Panc1 (cell line): ENCODE measurements at regions not wholly inside any gene's neighbourhood (a gene's known extent, or its start where the extent isn't known, plus 50 kb on each side); places are given as distances from the start of the nearest gene placed in this dataset.

Experiments used
- ATAC-seq: fragments of 200-7000 bp; cut with Tn5 transposase; 2 replicates; pipeline ENCODE4 v1.9.1; 2020; ENCODE audit warnings: mild to moderate bottlenecking, moderate library complexity
- BruUV-seq: library from RNA; stranded (reverse); fragments of 400-500 nt; replicated peaks from 2 replicates; lab custom pipeline; 2021; lab: Mats Ljungman, UMichigan
- CTCF ChIA-PET: fragments of 300-600 bp; sonication (Branson Sonifier 250); formaldehyde crosslinking; loops from one replicate; lab custom pipeline; 2022; ENCODE audit warnings: antibody characterized with exemption; lab: Charles Lee
- POLR2A ChIA-PET: fragments of 300-600 bp; sonication (Branson Sonifier 250); formaldehyde crosslinking; loops from one replicate; lab custom pipeline; 2022; ENCODE audit warnings: antibody characterized with exemption; lab: Charles Lee
- DNase-seq: peaks from one replicate; pipeline ENCODE4 v3.0.0-alpha.2; 2010; ENCODE audit warnings: low read depth, low spot score
- H3K27ac ChIP-seq: 2 replicates; pipeline ENCODE4 v1.5.1; 2011; ENCODE audit warnings: mild to moderate bottlenecking, low read length, inconsistent platforms
- H3K27me3 ChIP-seq: fragments of 200-500 bp; sonication (Bioruptor generic); 2 replicates; pipeline ENCODE4 v1.6.0; 2014; ENCODE audit warnings: low read length, inconsistent platforms; ENCODE audit not compliant: control insufficient read depth, insufficient read depth
- H3K36me3 ChIP-seq: fragments of 200-500 bp; sonication (Bioruptor generic); 2 replicates; pipeline ENCODE4 v1.5.1; 2014; ENCODE audit warnings: inconsistent platforms, mild to moderate bottlenecking, low read length, moderate library complexity; ENCODE audit not compliant: control insufficient read depth, insufficient read depth
- H3K4me1 ChIP-seq: 2 replicates; pipeline ENCODE4 v1.5.1; 2011; ENCODE audit warnings: inconsistent platforms, mild to moderate bottlenecking, low read length, moderate library complexity; ENCODE audit not compliant: control insufficient read depth, insufficient read depth
- H3K4me3 ChIP-seq, 2 experiments: 2 replicates each; pipeline ENCODE4 v1.5.1; 2011 to 2012; ENCODE audit warnings: low read depth in 2 of 2, low read length in 2 of 2, mild to moderate bottlenecking in 2 of 2, inconsistent platforms in 1 of 2, moderate library complexity in 1 of 2
- H3K9me3 ChIP-seq: fragments of 200-500 bp; sonication (Bioruptor generic); 2 replicates; pipeline ENCODE4 v1.5.1; 2014; ENCODE audit warnings: low read depth, mild to moderate bottlenecking, inconsistent platforms, low read length, moderate library complexity; ENCODE audit not compliant: control insufficient read depth, insufficient read depth
- POLR2AphosphoS5 ChIP-seq: IDR thresholded peaks from 2 replicates; pipeline ENCODE4 v1.6.1; 2012; ENCODE audit warnings: mild to moderate bottlenecking, low read depth, low read length, moderate library complexity
- REST ChIP-seq, 2 experiments: IDR thresholded peaks; 2 replicates each; pipeline ENCODE4 v1.6.1; 2011 to 2012; ENCODE audit warnings: low read depth in 2 of 2, control low read depth in 1 of 2, low read length in 1 of 2, mild to moderate bottlenecking in 1 of 2, moderate library complexity in 1 of 2; ENCODE audit not compliant: insufficient read depth in 1 of 2
- SIN3A ChIP-seq: IDR thresholded peaks from 2 replicates; pipeline ENCODE4 v1.6.1; 2012; ENCODE audit warnings: low read depth, mild to moderate bottlenecking, low read length, moderate library complexity, borderline replicate concordance; ENCODE audit not compliant: insufficient read depth
- TCF7L2 ChIP-seq: IDR thresholded peaks from 2 replicates; pipeline ENCODE4 v1.6.1; 2011; ENCODE audit warnings: mild to moderate bottlenecking, low read depth, low read length, inconsistent platforms
- in situ Hi-C: cut with HindIII; loops from 2 replicates; pipeline ENCODE4 v1.10.0; 2016; ENCODE audit warnings: low sequenced_read_pairs, low pct_unique_long_range_greater_than_20kb
- intact Hi-C: fragments of 100-400 bp; cut with micrococcal nuclease; formaldehyde crosslinking; loops from one replicate; pipeline ENCODE4 v1.10.0; 2022; ENCODE audit not compliant: unreplicated experiment
- TF ChIP-seq, protein P1 (sequence below): fragments of 450-650 bp; IDR thresholded peaks from 2 replicates; pipeline ENCODE4 v1.5.1; 2017; ENCODE audit warnings: mild to moderate bottlenecking

DNA sequence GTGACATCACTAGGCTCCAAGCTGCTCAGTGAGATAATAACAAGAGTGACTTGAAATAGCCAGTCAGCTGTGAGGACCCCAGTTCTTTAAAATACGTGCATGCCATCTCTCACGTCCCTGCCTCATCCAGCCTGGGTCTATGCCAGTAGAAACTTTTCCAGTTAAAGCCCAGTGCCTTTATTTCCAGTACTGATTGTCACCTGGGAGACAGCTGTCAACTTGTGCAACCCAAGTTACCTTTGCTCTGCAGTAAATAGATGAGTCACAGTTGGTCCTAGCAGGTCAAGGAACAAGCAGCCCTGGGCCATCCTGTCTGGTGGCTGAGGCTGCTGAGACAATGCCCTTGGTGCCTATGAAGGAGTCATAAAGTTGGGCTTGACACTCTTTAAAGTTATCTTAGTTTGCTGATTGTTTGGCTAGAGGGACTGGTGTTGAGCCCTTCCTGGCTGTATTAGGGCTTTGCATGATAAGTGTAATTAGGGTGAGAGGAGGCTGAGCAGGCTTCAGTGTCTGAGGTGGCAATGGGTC, 228.7 kb downstream of the LACC1 start:
- peak; percentile 84 for ATAC-seq
- ChIA-PET POLR2A (no interaction called here), CTCF (no interaction called here)
- DNase-seq, result no peak
- intact Hi-C loops (no loop called here), in situ Hi-C loops (no loop called here)
- Histone ChIP-seq H3K27me3 (no peaks in the 10 kb centered on the region), H3K4me1 (no peaks in the 10 kb centered on the region), H3K9me3 (no peaks in the 10 kb centered on the region), H3K36me3 (no peaks in the 10 kb centered on the region), H3K27ac (no peak overlapping the region), H3K4me3 (no peak overlapping the region)
- no TSS peak for BruUV-seq
- TF ChIP-seq, protein P1, sequence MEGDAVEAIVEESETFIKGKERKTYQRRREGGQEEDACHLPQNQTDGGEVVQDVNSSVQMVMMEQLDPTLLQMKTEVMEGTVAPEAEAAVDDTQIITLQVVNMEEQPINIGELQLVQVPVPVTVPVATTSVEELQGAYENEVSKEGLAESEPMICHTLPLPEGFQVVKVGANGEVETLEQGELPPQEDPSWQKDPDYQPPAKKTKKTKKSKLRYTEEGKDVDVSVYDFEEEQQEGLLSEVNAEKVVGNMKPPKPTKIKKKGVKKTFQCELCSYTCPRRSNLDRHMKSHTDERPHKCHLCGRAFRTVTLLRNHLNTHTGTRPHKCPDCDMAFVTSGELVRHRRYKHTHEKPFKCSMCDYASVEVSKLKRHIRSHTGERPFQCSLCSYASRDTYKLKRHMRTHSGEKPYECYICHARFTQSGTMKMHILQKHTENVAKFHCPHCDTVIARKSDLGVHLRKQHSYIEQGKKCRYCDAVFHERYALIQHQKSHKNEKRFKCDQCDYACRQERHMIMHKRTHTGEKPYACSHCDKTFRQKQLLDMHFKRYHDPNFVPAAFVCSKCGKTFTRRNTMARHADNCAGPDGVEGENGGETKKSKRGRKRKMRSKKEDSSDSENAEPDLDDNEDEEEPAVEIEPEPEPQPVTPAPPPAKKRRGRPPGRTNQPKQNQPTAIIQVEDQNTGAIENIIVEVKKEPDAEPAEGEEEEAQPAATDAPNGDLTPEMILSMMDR, result no peak
- TF ChIP-seq REST (IDR thresholded peaks at IDR 0.05; ENCODE audit: insufficient read depth in 1 of 2, low read depth in 2 of 2, low read length in 1 of 2) (no peak), POLR2AphosphoS5 (no peak), SIN3A (no peak), TCF7L2 (no peak)

DNA sequence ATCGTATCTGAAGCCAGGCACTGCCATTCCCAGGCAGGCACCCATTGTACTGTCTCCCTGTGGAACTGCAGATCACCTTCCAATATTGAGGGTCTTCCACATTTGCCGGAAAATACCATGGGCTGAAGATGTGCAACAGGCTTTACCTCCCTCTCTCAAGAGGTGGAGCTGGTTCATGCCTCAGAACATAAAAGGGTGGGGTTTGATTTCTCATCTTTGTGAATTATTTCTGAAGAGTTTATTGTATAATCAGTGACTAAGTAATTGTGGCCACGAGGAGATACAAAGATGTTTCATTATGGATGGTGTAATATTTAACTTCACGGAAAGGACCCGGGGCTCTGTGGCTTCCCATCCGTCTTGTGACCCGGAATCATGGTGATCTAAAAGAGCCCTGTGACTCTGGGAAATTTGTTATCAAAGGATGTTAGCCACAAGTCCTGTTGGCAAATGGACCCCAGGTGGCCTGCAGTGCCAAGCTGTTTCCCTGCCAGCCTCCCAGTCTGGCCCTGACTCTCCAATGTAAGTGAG, 230.5 kb downstream of the LACC1 start:
- ChIA-PET CTCF (no interaction called here), POLR2A (no interaction called here)
- H3K4me1 ChIP-seq, result no peaks in the 10 kb centered on the region
- no peaks in the 10 kb centered on the region for H3K9me3 ChIP-seq
- H3K27me3 ChIP-seq, result no peaks in the 10 kb centered on the region
- intact Hi-C loops (no loop called here), in situ Hi-C loops (no loop called here)
- no peak for DNase-seq
- H3K36me3 ChIP-seq, result no peaks in the 10 kb centered on the region
- no peak overlapping the region for H3K4me3 ChIP-seq
- TF ChIP-seq SIN3A, result no peak
- TF ChIP-seq, protein P1, result no peak
- no peak for TF ChIP-seq POLR2AphosphoS5
- TF ChIP-seq TCF7L2, result no peak
- no peak for TF ChIP-seq REST (IDR thresholded peaks at IDR 0.05; ENCODE audit: insufficient read depth in 1 of 2, low read depth in 2 of 2, low read length in 1 of 2)
- no TSS peak for BruUV-seq
- no peak overlapping the region for H3K27ac ChIP-seq
- ATAC-seq, result no peak
